WTC11 (cell line): ENCODE measurements at regions not wholly inside any gene's neighbourhood (a gene's known extent, or its start where the extent isn't known, plus 50 kb on each side); places are given as distances from the start of the nearest gene placed in this dataset.

ENCODE experiments used
- ATAC-seq: fragments of 200-7000 bp; cut with Tn5 transposase; 2 replicates; pipeline ENCODE4 v1.10.0; 2021; ENCODE audit warnings: mild to moderate bottlenecking, moderate library complexity
- CTCF ChIA-PET: fragments of 300-600 bp; sonication (Branson Sonifier 250); formaldehyde crosslinking; loops from one replicate; lab custom pipeline; 2021; ENCODE audit warnings: antibody characterized with exemption; lab: Charles Lee
- POLR2A ChIA-PET: fragments of 350-600 bp; sonication (Branson Sonifier 250); formaldehyde crosslinking; loops from one replicate; lab custom pipeline; 2021; ENCODE audit warnings: antibody characterized with exemption; lab: Charles Lee
- DNase-seq: peaks from one replicate; pipeline ENCODE4 v3.0.0; 2021; ENCODE audit warnings: low spot score
- H3K27ac Mint-ChIP-seq: 2 replicates; pipeline ENCODE4 v1.8.0; 2021; ENCODE audit warnings: mixed read lengths
- H3K27me3 Mint-ChIP-seq: 2 replicates; pipeline ENCODE4 v1.8.0; 2021; ENCODE audit warnings: low read depth, mild to moderate bottlenecking, moderate library complexity, mixed read lengths
- H3K36me3 Mint-ChIP-seq: 2 replicates; pipeline ENCODE4 v1.8.0; 2021; ENCODE audit warnings: mixed read lengths
- H3K4me1 Mint-ChIP-seq: 2 replicates; pipeline ENCODE4 v1.8.0; 2022; ENCODE audit warnings: mixed read lengths
- H3K4me3 Mint-ChIP-seq: 2 replicates; pipeline ENCODE4 v1.8.0; 2021; ENCODE audit warnings: mild to moderate bottlenecking, moderate library complexity, mixed read lengths
- H3K9me3 Mint-ChIP-seq: 2 replicates; pipeline ENCODE4 v1.8.0; 2021; ENCODE audit warnings: mixed read lengths
- ATF3 ChIP-seq: sonication (generic); formaldehyde crosslinking; conservative IDR thresholded peaks from 2 replicates; pipeline ENCODE4 v1.8.1; 2022; ENCODE audit warnings: mild to moderate bottlenecking, missing genetic modification reagents
- ATF6 ChIP-seq: sonication (generic); formaldehyde crosslinking; IDR thresholded peaks from 2 replicates; pipeline ENCODE4 v1.8.1; 2023; ENCODE audit warnings: mild to moderate bottlenecking, missing genetic modification reagents
- CREB1 ChIP-seq: sonication (generic); formaldehyde crosslinking; IDR thresholded peaks from 2 replicates; pipeline ENCODE4 v1.8.0; 2023; ENCODE audit warnings: mild to moderate bottlenecking, missing genetic modification reagents
- E2F1 ChIP-seq: sonication (generic); formaldehyde crosslinking; IDR thresholded peaks from 2 replicates; pipeline ENCODE4 v1.8.0; 2022; ENCODE audit warnings: mild to moderate bottlenecking, missing genetic modification reagents
- FOXP1 ChIP-seq: sonication (generic); formaldehyde crosslinking; IDR thresholded peaks from 2 replicates; pipeline ENCODE4 v1.8.0; 2022; ENCODE audit warnings: missing genetic modification reagents, mild to moderate bottlenecking, moderate library complexity, borderline replicate concordance
- FOXP4 ChIP-seq: sonication (generic); formaldehyde crosslinking; IDR thresholded peaks from 2 replicates; pipeline ENCODE4 v1.8.0; 2022; ENCODE audit warnings: mild to moderate bottlenecking, missing genetic modification reagents
- HMGA2 ChIP-seq: fragments of 250-450 bp; sonication (Bioruptor Pico); IDR thresholded peaks from 2 replicates; pipeline ENCODE4 v1.4.0; 2021; ENCODE audit warnings: mild to moderate bottlenecking, moderate library complexity
- JUN ChIP-seq: sonication (generic); formaldehyde crosslinking; IDR thresholded peaks from 2 replicates; pipeline ENCODE4 v1.8.0; 2023; ENCODE audit warnings: mild to moderate bottlenecking, missing genetic modification reagents
- NFATC4 ChIP-seq: fragments of 250-450 bp; sonication (Bioruptor Pico); IDR thresholded peaks from 2 replicates; pipeline ENCODE4 v1.9.0; 2021; ENCODE audit warnings: mild to moderate bottlenecking
- NR1H2 ChIP-seq: sonication (generic); formaldehyde crosslinking; IDR thresholded peaks from 2 replicates; pipeline ENCODE4 v1.9.0; 2021; ENCODE audit warnings: mild to moderate bottlenecking, moderate library complexity, missing genetic modification reagents
- SMAD3 ChIP-seq: sonication (generic); formaldehyde crosslinking; IDR thresholded peaks from 2 replicates; pipeline ENCODE4 v1.8.0; 2022; ENCODE audit warnings: missing genetic modification reagents, mild to moderate bottlenecking, borderline replicate concordance
- SMAD4 ChIP-seq: sonication (generic); formaldehyde crosslinking; IDR thresholded peaks from 2 replicates; pipeline ENCODE4 v1.8.0; 2022; ENCODE audit warnings: mild to moderate bottlenecking, missing genetic modification reagents
- TEAD1 ChIP-seq: sonication (generic); formaldehyde crosslinking; IDR thresholded peaks from 2 replicates; pipeline ENCODE4 v1.8.0; 2022; ENCODE audit warnings: mild to moderate bottlenecking, missing genetic modification reagents
- TP53 ChIP-seq: sonication (generic); formaldehyde crosslinking; IDR thresholded peaks from 2 replicates; pipeline ENCODE4 v1.8.1; 2023; ENCODE audit warnings: mild to moderate bottlenecking, missing genetic modification reagents
- USF2 ChIP-seq: sonication (generic); formaldehyde crosslinking; IDR thresholded peaks from 2 replicates; pipeline ENCODE4 v1.8.1; 2023; ENCODE audit warnings: mild to moderate bottlenecking, missing genetic modification reagents, moderate library complexity
- ZBTB43 ChIP-seq: sonication (generic); formaldehyde crosslinking; IDR thresholded peaks from 2 replicates; pipeline ENCODE4 v1.8.1; 2023; ENCODE audit warnings: mild to moderate bottlenecking, missing genetic modification reagents
- ZNF416 ChIP-seq: fragments of 250-450 bp; sonication (Bioruptor Pico); IDR thresholded peaks from 2 replicates; pipeline ENCODE4 v1.9.0; 2021; ENCODE audit warnings: mild to moderate bottlenecking, inconsistent platforms
- ZNF512 ChIP-seq: sonication (generic); formaldehyde crosslinking; IDR thresholded peaks from 2 replicates; pipeline ENCODE4 v1.8.1; 2022; ENCODE audit warnings: missing genetic modification reagents, borderline replicate concordance
- TF ChIP-seq, protein P1 (sequence below): sonication (generic); formaldehyde crosslinking; IDR thresholded peaks from 2 replicates; pipeline ENCODE4 v1.8.0; 2023; ENCODE audit warnings: missing genetic modification reagents
- TF ChIP-seq, protein P2 (sequence below): sonication (generic); formaldehyde crosslinking; IDR thresholded peaks from 2 replicates; pipeline ENCODE4 v1.8.1; 2022; ENCODE audit warnings: mild to moderate bottlenecking, moderate library complexity, missing genetic modification reagents

DNA sequence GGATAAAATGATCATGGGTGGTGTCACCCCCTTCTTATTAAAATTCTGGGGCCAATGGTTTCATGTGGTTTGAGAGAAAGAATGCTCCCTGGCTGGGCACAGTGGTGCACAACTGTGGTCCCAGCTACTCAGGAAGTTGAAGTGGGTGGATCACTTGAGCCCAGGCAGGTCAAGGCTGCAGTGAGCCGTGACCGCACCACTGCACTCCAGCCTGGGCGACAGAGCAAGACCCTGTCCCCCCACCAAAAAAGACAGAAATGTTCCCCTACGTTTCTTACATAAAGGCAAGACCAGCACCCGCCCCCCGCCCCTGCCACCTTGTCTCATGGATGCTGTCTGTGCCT is 53.0 kb upstream of the ID2 start (continued):
- TF ChIP-seq ATF6 (CRISPR knock-in tag) = no peak
- TF ChIP-seq ZBTB43 (CRISPR knock-in tag) = no peak

- H3K9me3 Mint-ChIP-seq = no peaks in the 10 kb centered on the region
- no peak overlapping the region for H3K27ac Mint-ChIP-seq
- TF ChIP-seq SMAD3 (CRISPR knock-in tag) (no peak), ATF3 (no peak), HMGA2 (CRISPR knock-in tag) (no peak), USF2 (no peak), TEAD1 (CRISPR knock-in tag) (no peak), NR1H2 (no peak)
- TF ChIP-seq, protein P1, sequence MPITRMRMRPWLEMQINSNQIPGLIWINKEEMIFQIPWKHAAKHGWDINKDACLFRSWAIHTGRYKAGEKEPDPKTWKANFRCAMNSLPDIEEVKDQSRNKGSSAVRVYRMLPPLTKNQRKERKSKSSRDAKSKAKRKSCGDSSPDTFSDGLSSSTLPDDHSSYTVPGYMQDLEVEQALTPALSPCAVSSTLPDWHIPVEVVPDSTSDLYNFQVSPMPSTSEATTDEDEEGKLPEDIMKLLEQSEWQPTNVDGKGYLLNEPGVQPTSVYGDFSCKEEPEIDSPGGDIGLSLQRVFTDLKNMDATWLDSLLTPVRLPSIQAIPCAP (CRISPR knock-in tag) = no peak
- peaks cover 8% of the 10 kb centered on the region for H3K4me1 Mint-ChIP-seq
- ChIA-PET POLR2A (interaction anchor here (1.2 kb wide), 1 partner anchor 52 kb away, joined by 4 read pairs; the partner anchor contains the start of gene ID2), CTCF (interaction anchor here (1.0 kb wide), 1 partner anchor 46 kb away, joined by 3 read pairs; no protein-coding TSS in a partner anchor)
- H3K36me3 Mint-ChIP-seq = no peaks in the 10 kb centered on the region
- ATAC-seq (no peak), DNase-seq (no peak)
- peaks cover 2% of the 10 kb centered on the region; the same call in 1 of the 2 replicates for H3K27me3 Mint-ChIP-seq
- no peak overlapping the region for H3K4me3 Mint-ChIP-seq
Observed at GRCh38 chr2:8629402-8629801, 52.5 kb upstream of the ID2 start.

GRCh38 chr2:8630676-8631464 is 51.0 kb upstream of the ID2 start:
- Mint-ChIP-seq H3K4me3 (no peak overlapping the region), H3K27me3 (peaks cover 2% of the 10 kb centered on the region; the same call in 1 of the 2 replicates), H3K36me3 (no peaks in the 10 kb centered on the region), H3K4me1 (peaks cover 8% of the 10 kb centered on the region), H3K9me3 (no peaks in the 10 kb centered on the region), H3K27ac (no peak overlapping the region)
- ATAC-seq (no peak), DNase-seq (no peak)
- ChIA-PET CTCF (interaction anchor here (1.1 kb wide), 1 partner anchor 62 kb away, joined by 3 read pairs; no protein-coding TSS in a partner anchor), POLR2A (interaction anchor here (1.0 kb wide), 1 partner anchor 51 kb away, joined by 3 read pairs; the partner anchor contains the start of gene ID2)
- no peak for TF ChIP-seq ZNF416 (CRISPR knock-in tag)
- TF ChIP-seq, protein P1 (CRISPR knock-in tag) = no peak
- TF ChIP-seq HMGA2 (CRISPR knock-in tag) = no peak
- no peak for TF ChIP-seq E2F1
- no peak for TF ChIP-seq SMAD4 (CRISPR knock-in tag)
- TF ChIP-seq, protein P2, sequence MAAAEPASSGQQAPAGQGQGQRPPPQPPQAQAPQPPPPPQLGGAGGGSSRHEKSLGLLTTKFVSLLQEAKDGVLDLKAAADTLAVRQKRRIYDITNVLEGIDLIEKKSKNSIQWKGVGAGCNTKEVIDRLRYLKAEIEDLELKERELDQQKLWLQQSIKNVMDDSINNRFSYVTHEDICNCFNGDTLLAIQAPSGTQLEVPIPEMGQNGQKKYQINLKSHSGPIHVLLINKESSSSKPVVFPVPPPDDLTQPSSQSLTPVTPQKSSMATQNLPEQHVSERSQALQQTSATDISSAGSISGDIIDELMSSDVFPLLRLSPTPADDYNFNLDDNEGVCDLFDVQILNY (CRISPR knock-in tag) = no peak
- no peak for TF ChIP-seq CREB1 (CRISPR knock-in tag)
- no peak for TF ChIP-seq JUN (CRISPR knock-in tag)
- no peak for TF ChIP-seq FOXP1 (CRISPR knock-in tag)
- TF ChIP-seq NFATC4 = no peak
- no peak for TF ChIP-seq FOXP4
- TF ChIP-seq TP53 (CRISPR knock-in tag) = no peak
- no peak for TF ChIP-seq ZNF512 (CRISPR knock-in tag)
